HG02610 (cell line): ENCODE measurements at regions not wholly inside any gene's neighbourhood (a gene's known extent, or its start where the extent isn't known, plus 50 kb on each side); places are given as distances from the start of the nearest gene placed in this dataset.
"Not testable (repeated sequence)": the region's sequence is repeated elsewhere in the genome, so short reads cannot be mapped to it uniquely, and the experiment has no call there.

ENCODE experiments used
- ATAC-seq: cut with Tn5 transposase; IDR thresholded peaks from one replicate; pipeline ENCODE4 v1.9.1; 2021; ENCODE audit warnings: mild to moderate bottlenecking, moderate library complexity; ENCODE audit not compliant: unreplicated experiment

DNA sequence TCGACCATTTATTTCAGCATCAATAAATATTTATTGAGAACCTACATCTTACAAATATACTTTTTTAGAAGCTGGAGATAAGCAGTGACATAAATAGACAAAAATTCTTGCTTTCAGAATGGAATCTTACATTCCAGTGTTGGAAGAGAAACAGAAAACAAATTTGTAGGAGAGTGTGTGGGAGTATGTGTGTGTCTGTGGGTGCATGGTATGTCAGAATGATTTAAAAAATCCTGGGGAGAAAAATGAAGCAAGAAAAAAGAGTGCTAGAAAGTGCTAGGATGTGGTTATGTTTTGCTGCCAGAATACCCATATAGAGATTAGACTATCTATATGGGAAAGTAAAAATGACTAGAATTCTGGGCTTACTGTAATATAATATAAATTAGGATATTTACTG lies 561.7 kb upstream of the SGO1 start:
- ATAC-seq = no peak

DNA sequence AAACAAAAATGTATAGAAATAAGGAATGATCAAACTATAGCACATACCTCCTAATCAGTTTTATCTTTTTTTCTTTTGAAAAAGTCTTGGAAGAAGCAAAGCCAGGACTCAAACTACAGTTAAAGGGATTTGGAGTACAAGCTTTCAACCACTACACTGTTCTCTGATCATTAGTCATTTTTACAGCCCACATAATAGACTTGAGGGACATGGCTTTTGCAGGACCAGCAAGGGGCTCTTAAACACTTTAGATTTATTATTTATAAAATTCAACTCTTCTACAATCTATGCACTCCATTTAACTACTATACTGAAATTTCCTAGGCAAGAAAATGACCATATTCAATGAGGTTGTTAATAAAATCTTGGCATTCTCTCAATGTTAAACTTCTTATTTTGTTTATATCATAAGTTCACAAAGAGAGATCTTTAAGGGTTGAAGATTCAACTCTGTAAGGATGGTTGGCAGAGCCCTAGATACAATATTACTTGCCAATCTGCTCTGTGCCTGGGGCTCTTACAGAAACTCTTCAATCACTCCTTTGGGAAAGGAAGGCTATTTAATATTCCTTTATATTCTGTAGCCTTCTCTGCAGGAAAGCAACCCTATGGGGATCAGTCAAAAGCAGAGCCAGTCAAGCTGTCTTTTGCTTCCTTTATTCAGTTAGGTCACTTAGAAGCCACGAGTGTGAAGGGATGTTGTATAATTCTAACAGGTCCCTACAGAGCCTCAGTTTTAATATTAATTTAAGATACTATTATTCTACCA lies 557.7 kb upstream of the SGO1 start:
- no peak for ATAC-seq

DNA sequence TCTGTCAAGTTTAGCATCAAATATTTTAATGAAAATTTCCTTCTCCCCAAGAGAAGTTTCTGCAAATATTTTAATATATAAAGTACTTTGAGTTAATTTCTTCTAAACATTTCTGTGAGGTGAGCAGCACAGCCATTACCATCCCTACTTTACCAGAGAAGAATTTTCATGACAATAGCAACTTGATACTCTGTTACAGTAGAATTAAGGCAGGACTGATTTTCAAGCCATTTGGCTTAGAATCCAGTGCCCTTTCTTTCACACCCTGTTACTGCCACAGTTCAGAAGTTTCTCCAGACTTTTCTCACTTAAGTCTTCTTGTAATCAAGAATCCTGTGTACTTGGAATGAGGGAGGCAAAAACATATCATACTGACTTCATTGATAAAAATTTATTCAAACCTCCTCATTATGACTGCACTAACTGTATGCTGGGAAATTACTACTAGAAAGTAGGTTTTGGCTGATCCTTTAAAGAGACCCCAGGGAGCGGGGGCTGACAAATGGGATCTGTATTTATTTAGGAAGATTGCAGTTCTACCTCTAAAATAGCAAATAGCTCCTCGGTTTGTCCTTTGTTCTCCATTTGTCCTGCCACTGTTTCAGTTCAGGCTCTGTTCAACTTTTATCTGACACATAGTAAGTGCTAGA lies 557.0 kb upstream of the SGO1 start:
- no peak for ATAC-seq

DNA sequence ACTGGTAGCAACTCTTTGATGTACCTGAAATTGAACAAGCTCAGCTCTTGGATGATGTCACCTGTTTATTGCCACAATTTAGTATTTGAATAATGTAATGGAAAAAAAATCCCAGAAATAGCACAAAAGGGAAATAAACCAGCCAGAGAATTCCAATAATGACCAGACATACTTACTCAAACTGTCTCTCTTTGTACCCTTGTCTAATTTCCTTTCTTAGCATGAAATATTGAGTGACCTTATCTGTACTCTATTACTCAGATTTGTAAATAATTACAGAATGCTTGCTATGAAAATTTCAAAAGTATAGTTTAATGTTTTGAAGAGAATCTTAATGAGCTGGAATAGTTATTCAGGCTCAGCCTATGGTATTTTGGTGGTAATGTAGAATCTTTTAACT lies 555.4 kb upstream of the SGO1 start:
- ATAC-seq = no peak

DNA sequence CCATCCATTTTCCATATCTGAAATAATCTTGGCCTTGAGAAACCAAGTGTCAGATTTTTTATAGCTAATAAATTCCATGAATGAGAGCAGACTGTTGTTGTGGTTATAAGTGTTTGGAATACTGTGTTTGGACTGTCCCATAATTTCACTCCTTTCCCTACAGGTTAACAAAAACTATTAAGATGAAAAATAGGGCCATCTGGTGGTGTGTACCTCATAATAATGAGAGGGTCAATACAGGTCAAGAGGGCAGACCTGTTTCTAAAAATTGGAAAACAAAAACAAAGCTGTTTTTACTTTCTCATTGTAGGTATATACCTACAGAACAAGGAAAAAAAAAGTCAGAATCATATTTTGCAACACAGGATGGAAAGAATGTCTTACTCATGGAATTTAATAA lies 553.8 kb upstream of the SGO1 start:
- no peak for ATAC-seq

DNA sequence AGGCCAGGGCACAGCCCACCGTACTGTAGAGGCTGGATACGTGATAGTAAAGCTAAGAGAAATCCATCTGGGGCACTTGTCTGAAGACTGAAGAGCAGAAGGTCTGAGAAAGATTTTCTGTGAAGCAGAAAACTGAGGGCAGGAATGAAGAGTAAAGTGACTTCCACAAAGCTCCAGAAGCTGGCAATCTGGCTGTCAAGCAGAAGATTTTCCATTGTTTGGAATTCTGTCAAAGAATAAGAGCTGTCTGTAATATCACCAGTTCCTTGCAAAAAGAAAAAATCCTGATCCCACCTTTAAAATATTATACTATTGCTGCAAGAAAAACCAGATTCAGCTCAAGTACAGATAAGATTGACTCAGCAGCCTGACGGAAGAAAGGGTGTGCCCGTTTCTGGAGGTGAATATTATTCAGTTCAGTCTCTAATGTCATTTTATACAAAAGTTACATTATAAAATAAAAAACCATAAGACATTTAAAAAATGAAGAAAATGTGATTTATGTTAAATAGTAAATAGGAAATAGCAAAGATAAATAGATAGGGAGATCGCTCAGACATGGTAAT lies 550.4 kb upstream of the SGO1 start:
- ATAC-seq = no peak

DNA sequence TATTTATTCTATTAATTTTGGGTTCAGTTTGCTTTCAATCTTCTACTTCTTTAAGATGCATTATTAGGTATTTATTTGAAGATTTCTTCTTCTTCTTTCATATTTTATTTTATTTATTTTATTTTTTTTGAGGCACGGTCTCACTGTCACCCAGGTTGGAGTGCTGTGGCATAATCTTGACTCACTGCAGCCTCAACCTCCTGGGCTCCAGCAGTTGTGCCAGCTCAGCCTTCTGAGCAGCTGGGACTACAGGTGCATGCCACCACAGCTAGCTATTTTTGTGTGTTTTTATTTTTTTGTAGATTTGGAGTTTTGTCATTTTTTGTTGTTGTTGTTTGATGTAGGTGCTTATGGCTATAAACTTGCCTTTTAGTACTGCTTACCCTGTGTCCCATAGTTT lies 543.2 kb upstream of the SGO1 start:
- no peak for ATAC-seq

DNA sequence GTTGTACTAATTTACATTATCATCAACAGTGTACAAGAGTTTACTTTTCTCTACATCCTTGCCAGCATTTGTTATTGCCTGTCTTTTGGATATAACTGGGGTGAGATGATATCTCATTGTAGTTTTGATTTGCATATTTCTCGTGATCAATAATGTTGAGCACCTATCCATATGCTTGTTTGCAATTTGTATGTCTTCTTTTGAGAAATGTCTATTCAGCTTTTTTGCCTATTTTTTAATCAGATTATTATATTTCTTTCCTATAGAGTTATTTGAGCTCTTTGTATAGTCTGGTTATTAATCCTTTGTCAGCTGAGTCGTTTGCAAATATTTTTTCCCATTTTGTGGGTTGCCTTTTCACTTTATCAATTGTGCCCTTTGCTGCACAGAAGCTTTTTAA lies 540.8 kb upstream of the SGO1 start:
- no peak for ATAC-seq

DNA sequence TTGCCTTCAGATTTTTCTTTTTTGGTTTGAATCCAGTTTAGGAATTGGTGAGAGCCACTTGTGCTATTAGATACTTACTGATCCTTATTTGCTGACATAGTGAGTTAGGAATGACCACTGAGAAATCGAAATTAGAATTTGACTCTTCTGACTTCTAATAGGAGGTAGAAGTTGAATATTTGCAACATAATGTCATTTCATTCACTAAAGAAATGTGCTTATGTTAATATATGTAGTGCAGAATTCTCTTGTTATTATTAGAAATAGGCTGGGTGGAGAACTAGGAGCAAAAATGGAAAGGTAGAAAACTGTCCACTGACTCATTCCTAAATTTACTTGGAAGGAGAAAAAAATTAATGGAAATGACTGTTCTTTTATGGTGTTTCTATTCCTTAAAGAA lies 538.2 kb upstream of the SGO1 start:
- no peak for ATAC-seq

DNA sequence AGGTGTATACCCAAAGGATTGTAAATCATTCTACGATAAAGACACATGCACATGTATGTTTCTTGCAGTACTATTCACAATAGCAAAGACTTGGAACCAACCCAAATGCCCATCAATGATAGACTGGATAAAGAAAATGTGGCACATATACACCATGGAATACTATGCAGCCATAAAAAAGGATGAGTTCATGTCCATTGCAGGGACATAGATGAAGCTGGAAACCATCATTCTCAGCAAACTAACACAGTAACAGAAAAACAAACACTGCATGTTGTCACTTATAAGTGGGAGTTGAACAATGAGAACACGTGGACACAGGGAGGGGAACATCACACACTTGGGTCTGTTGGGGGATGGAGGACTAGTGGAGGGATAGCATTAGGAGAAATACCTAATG lies 530.4 kb upstream of the SGO1 start:
- ATAC-seq = not testable (repeated sequence)

DNA sequence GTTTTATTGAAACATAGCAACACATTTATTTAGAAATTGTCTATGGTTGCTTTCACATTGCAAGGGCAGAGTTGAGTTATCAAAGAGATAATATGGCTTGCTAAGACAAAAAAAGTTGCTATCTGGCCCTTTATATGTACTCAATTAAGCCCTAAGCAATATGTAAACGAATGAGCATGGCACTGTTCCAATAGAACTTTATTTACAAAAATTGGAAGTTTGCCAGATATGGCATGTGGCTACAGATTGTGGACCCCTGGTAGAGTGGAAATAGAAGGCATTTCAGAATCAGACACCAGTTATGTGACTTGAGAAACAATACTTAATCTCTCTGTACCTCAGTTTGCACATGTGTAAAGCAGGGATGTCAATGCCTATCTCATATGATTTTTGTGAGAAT lies 515.6 kb upstream of the SGO1 start:
- no peak for ATAC-seq

DNA sequence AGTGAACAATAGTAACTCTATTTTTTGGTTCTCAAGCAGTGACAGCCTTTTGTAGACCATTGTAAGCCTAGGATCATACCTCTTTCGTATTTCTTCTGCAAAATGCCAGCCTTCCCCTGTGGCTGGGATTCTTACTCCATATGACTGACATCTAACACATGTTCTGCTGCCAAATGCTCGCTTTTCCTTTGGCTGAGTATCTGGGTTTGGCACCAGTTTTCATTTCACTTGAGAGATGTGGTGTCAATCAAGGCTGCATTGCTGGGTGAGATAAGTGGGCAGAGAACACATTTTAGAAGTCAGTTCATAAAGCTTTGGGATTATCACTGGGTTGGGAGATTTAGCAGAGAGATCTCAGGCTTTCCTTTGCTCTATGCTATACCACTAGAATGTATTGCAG lies 514.7 kb upstream of the SGO1 start:
- no peak for ATAC-seq

DNA sequence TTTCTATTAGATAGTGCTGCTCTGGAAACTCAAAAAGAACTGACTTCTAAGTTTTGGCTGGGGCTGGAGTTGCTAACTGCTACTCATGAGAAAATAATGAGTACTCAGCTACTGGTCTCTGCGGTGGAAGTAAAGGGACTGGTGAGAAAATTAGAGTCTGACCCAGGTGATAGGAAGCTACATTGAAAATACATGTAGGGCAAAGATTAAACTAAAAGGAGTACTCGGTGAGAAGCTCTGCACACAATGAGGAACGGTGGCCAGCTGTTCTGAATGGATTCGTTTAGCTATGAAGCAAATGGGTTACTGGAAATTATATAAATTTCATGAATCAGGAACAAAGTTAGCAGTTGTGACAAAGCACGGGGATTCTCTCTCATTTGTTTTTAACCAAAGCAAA lies 512.9 kb upstream of the SGO1 start:
- no peak for ATAC-seq

DNA sequence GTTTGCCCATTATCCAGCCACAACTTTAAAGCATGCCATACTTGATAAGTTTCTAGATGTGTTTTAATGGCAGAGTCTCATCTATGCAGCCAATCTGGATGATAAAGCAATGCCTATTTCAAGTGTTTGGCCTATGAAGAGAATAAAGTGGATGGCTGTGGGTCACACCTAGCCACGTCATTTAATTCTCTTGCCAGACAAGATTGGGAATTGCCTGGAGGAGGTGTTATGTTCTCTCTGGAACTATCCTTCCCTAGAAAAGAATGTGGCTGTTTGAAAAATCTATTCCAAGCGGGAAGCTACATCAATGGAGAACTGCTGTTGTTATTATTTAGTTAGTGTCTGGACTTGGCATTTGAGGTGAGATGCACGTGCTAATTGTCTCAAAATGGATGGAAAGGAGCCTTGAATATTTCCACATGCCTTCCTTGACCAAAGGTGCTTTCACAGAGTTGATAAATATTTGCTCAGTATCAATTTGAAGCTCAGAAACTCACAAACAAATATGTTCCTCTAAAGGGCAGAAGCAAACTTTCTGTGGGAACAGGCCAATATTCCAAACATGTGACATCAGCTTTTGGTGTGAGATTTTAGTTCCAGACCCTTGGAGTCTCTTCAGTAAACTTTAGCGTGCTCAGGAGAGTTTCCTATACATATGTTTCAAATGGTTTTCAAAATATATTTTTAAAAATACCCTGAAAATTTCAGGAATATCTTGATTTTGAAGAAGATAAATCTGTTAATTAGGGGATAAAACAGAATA lies 510.6 kb upstream of the SGO1 start:
- no peak for ATAC-seq

DNA sequence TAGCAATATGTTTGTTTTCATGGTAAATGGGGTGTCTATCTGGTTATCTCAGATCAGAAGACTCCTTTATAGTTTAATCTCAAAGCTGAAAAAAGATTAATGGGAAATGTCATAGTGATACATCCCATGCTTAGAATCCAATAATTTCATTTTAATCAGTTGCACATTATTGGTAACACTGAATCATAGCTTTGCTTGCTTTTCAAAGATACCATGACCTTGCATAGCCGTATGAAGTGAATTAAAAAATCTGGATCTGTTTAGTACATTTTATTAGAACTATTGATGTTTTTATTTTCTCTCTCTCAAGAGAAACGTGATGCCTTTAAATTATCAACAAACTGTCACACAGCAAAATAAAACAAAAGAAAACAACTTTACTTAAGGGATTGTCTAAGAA lies 506.7 kb upstream of the SGO1 start:
- ATAC-seq = no peak

DNA sequence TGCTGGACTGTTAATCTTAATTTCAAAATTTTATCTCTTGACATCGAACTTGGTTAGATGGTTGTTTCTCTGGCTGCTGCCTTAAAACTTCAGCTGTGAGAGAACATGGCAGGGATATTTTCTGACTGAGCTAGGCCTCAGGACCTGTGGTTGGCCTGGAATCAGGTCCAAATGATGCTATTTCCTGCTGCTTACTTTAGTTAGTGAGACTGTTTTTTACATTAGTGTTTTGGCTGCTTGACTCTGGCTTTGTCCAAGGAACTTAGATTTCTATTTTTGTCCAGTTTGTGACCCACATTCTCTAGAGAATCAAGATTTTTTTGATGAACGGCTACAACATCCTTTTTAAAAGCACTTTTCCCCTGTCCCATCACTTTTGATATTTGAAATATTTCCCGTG lies 497.9 kb upstream of the SGO1 start:
- ATAC-seq = no peak

DNA sequence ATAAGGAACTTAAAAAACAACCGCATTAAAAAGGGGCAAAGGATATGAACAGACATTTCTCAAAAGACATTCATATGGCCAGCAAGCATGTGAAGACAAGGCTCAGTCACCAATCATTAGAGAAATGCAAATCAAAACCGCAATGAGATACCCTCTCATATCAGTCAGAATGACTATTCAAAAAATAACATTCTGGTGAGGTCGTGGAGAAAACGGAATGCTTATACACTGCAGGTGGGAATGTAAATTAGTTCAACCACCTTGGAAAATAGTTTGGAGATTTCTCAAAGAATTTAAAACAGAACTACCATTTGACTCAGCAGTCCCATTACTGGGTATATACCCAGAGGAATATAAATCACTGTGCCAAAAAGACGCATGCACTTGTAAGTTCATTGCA lies 496.6 kb upstream of the SGO1 start:
- ATAC-seq = no peak

DNA sequence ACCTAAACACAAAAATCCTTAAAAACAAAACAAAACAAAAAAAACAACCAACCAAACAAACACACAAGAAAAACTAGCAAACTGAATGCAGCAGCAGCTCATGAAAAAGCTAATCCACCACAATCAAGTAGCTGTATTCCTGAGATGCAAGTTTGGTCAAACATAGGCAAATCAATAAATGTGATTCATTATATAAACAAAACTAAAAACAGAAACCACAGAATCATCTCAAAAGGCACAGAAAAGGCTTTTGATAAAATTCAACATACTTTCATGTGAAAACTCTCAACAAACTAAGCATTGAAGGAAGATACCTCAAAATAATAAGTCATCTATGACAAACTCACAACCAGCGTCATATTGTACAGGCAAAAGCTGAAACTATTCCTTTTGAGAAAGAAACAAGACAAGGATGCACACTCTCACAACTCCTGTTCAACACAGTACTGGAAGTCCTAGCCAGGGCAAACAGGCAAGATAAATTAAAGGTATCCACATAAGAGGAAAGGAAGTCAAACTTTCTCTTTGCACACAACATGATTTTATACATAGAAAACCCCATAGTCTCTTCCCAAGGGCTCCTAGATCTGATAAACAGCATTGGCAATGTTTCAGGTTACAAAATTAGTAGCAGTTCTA lies 495.1 kb upstream of the SGO1 start:
- no peak for ATAC-seq

DNA sequence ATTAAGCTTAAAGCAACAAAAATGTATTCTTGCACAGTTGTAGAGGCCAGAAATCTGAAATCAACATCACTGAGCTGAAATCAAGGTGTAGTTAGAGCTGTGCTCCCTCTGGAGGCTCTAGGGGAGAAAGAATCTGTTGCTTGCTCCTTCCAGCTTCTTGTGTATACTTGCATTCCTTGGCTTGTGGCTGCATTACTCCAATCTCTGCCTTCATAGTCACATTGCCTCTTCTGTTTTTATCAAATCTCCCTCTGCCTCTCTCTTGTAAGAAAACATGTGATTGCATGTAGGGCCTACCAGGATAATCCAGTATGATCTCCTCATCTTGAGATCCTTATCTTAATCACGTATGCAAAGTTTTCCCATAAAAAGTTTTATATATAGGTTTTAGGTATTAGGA lies 487.9 kb upstream of the SGO1 start:
- no peak for ATAC-seq

DNA sequence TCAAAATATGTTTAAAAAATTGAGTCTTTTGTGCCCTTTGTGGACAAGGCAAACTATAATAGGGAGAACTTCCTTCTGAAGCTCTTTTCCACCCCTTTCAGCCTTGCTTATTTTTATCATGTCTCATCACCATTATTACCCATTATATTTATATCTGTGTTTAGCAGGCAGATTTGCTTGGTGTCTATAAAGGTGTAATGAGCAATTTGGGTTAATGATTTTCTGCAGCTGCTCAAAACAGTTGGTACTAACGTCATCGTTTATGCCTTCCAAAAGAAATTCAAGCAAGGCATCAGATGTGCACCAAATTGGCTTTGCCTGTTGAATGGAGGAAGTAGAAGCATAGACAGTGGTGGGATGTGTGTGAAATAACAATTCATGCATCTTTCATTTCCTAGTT lies 483.7 kb upstream of the SGO1 start:
- no peak for ATAC-seq

DNA sequence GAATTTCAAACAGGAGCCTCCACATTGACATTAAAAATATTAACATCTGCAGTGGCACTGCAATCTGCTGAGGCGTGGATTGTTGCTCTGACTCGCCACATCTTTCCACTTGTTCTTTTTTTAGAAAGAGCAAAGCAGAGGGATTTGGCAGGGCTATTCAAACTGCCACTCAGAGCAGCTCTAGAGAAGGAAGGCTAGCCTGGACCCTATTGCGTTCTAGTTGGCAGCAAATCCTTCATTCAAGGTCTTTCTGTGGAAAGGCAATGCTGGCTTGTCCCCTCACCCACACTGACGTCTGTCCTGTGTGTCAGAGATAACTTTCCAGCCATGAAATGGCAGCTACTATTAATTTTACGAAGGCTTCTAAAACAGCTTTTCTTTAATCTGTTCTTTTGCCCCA lies 483.2 kb upstream of the SGO1 start:
- ATAC-seq = no peak
